Fibroblast of the aortic adventitia (primary cell): ENCODE measurements at regions not wholly inside any gene's neighbourhood (a gene's known extent, or its start where the extent isn't known, plus 50 kb on each side); places are given as distances from the start of the nearest gene placed in this dataset.
"Not testable (repeated sequence)": the region's sequence is repeated elsewhere in the genome, so short reads cannot be mapped to it uniquely, and the experiment has no call there.

Experiments used
- DNase-seq: peaks from one replicate; pipeline ENCODE4 v3.0.0-alpha.2; 2010; ENCODE audit warnings: low read depth
- H3K4me3 ChIP-seq: 2 replicates; pipeline ENCODE4 v1.5.1; 2011; ENCODE audit warnings: low read depth, mild to moderate bottlenecking, control low read depth, low read length, moderate library complexity
- TF ChIP-seq, protein P1 (sequence below): IDR thresholded peaks from 2 replicates; pipeline ENCODE4 v1.5.1; 2011; ENCODE audit warnings: mild to moderate bottlenecking, low read length, control low read depth, inconsistent platforms; ENCODE audit not compliant: insufficient read depth

DNA sequence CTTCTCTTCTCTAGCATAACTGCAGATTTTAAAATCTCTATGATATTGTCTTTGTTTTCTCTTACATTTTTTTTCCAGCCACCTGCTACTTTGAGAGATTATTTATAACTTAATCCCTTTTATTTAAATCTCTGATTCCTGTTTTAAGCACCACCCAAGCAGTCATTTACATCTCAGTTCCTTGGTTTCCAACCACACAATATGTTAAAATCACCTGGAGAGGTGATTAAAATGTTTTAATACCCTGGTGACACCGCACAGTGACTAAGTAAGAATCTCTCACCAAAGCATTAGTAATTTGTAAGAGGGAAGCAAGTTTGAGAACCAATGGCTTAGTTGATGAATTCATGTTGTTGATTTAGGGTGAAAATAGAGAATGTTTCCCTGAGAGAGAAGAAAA lies 849.8 kb downstream of the TMTC2 start:
- no peak overlapping the region for H3K4me3 ChIP-seq
- TF ChIP-seq, protein P1, sequence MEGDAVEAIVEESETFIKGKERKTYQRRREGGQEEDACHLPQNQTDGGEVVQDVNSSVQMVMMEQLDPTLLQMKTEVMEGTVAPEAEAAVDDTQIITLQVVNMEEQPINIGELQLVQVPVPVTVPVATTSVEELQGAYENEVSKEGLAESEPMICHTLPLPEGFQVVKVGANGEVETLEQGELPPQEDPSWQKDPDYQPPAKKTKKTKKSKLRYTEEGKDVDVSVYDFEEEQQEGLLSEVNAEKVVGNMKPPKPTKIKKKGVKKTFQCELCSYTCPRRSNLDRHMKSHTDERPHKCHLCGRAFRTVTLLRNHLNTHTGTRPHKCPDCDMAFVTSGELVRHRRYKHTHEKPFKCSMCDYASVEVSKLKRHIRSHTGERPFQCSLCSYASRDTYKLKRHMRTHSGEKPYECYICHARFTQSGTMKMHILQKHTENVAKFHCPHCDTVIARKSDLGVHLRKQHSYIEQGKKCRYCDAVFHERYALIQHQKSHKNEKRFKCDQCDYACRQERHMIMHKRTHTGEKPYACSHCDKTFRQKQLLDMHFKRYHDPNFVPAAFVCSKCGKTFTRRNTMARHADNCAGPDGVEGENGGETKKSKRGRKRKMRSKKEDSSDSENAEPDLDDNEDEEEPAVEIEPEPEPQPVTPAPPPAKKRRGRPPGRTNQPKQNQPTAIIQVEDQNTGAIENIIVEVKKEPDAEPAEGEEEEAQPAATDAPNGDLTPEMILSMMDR: no peak
- no peak for DNase-seq

DNA sequence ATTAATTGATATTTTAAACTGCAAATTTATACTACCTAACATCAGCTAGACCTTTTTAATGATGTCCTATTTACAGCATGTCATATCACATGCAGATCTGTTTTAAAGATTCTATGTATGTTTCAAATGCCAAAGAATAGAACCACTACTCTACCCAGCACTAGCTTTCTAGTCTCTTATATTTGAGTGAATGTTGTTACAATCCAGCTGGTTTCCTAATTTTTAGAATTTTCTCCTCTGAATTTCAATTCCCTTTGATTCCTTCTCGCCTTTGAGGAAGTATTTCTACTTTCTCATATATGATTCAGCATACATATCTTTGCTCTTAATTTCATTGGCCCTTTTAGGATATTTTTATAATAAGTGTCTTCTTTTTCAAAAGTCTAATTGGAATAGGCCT lies 841.9 kb downstream of the TMTC2 start:
- TF ChIP-seq, protein P1: no peak
- H3K4me3 ChIP-seq: no peak overlapping the region
- no peak for DNase-seq

DNA sequence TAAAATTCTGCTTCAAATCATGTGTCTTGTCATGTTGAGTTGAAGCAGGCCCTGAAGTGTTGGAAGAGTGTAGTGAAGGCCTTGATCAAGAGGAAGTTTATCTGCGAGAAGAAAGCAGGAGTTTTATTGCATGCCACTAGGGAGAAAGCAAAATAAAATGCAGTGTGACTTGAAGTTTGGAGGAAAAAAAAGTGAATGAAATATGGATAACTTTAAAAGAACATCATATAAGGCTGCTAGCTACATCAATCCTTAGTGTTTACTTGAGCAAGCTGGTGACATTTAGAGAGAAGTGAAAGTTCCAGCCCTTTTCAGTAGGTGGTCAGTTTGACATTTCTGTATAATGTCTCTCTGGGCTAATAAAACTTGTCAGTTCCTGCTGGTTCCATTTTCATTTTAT lies 841.1 kb downstream of the TMTC2 start:
- no peak for DNase-seq
- TF ChIP-seq, protein P1: no peak
- no peak overlapping the region for H3K4me3 ChIP-seq

DNA sequence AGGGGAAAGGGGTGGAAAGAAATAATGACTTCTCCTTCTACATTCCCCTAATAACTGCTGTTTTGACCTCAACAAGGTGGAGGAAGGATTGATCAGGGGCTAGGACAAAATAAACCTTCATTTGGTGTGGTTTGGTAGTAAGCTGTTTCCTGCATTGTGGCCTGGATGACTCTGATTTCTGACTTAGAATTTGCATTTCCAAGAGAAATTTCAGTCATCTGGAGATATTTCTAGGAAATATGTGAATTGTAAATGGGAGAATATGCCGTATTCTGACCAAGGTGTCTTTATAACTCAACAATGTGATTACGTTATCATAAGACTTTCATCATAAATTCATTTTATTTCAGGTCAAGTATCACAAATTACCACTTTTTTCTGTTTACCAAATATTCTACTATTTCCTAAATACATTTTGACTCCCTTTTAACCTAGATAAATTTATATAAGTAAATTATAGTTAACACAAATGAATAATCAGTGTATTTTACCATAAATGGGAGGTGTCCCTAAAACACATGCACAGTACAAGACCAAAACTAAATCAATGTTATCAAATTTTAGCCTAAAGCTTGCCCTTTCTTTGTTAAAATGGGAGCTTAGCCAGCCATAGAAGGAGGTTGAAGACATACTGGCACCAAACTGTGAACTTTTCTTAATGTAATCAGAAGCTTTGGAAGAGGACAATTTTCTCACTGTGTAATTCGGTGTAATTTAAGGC lies 828.8 kb downstream of the TMTC2 start:
- TF ChIP-seq, protein P1: no peak
- H3K4me3 ChIP-seq: no peak overlapping the region
- DNase-seq: no peak

DNA sequence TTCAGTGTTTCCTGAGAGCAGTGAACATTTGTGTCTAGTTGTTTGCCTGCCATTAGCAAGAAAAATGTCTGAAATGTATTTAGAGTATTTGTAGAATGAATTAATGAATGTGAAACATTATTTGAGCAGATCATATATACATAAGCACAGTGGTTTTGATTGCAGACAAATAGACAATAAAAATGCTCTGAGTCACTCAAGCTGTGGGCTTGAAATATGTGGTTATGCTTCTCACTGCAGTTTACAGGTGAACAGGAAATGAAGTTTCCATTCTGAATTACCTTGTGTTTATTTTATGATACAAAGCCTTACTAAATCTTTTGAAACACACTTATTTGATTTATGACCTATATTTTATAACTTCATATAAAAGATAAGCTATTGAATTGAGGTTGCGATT lies 827.7 kb downstream of the TMTC2 start:
- DNase-seq: no peak
- TF ChIP-seq, protein P1: no peak
- H3K4me3 ChIP-seq: no peak overlapping the region

DNA sequence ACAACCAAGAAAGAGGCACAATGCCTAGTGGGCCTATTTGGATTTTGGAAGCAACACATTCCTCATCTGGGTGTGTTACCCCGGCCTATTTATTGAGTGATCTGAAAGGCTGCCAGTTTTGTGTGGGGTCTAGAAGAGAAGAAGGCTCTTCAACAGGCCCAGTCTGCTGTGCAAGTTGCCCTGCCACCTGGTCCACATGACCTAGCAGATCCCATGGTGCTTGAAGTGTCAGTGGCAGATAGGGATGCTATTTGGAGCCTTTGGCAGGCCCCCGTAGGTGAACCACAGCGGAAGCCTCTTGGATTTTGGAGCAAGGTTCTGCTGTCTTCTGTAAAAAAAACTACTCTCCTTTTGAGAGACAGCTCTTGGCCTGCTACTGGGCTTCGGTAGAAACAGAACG lies 820.1 kb downstream of the TMTC2 start:
- no peak for DNase-seq
- TF ChIP-seq, protein P1: no peak
- no peak overlapping the region for H3K4me3 ChIP-seq

DNA sequence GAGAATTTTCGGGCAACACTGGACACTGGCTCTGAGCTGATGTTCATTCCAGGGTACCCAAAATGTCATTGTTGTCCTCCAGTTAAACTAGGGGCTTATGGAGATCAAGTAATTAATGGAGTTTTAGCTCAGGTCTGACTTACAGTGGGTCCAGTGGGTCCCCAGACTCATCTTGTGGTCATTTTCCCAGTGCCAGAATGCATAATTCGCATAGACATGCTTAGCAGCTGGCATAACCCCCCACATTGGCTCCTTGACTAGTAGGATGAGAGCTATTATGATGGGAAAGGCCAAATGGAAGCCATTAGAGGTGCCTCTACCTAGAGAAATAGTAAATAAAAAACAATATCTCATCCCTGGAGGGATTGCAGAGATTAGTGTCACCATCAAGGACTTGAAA lies 818.9 kb downstream of the TMTC2 start:
- TF ChIP-seq, protein P1: no peak
- no peak for DNase-seq
- no peak overlapping the region for H3K4me3 ChIP-seq

DNA sequence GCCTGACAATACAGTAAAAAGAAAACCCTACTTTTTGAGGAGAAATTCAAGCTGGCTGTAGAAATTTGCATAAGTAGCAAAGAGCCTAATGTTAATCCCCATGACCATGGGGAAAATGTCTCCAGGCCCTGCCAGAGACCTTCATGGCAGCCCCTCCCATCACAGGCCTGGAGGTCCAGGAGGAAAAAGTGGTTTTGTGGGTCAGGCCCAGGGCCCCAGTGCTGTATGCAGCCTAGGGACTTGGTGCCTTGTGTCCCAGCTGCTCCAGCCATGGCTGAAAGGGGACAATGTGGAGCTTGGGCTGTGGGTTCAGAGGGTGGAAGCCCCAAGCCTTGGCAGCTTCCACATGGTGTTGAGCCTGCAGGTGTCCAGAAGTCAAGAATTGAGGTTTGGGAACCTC lies 813.2 kb downstream of the TMTC2 start:
- H3K4me3 ChIP-seq, DNase-seq: not testable (repeated sequence)
